ENCODE measurements at regions not wholly inside any gene's neighbourhood (a gene's known extent, or its start where the extent isn't known, plus 50 kb on each side); places are given as distances from the start of the nearest gene placed in this dataset.
"Not testable (repeated sequence)": the region's sequence is repeated elsewhere in the genome, so short reads cannot be mapped to it uniquely, and the experiment has no call there.

GRCh38 chr3:192054881-192055280, 593.9 kb downstream of the PYDC2 start:
- Histone ChIP-seq H3K27me3 (ENCODE audit: insufficient read depth, low read length) (no peaks in the 10 kb centered on the region), H3K9me3 (ENCODE audit: insufficient read depth, low read depth, low read length) (no peaks in the 10 kb centered on the region), H3K9ac (ENCODE audit: low read depth, low read length) (no peak overlapping the region), H3K27ac (ENCODE audit: low read length) (no peak overlapping the region), H3K4me1 (ENCODE audit: insufficient read depth, low read length) (no peaks in the 10 kb centered on the region), H3K4me3 (ENCODE audit: low read length) (no peak overlapping the region), H3K36me3 (ENCODE audit: insufficient read depth, low read depth, low read length) (no peaks in the 10 kb centered on the region)

- no peaks in the 10 kb centered on the region for H3K27me3 ChIP-seq (ENCODE audit: insufficient read depth, low read length)
- H3K9ac ChIP-seq (ENCODE audit: low read depth, low read length): no peak overlapping the region
- H3K4me1 ChIP-seq (ENCODE audit: insufficient read depth, low read length): no peaks in the 10 kb centered on the region
- no peak overlapping the region for H3K27ac ChIP-seq (ENCODE audit: low read length)
- no peaks in the 10 kb centered on the region for H3K9me3 ChIP-seq (ENCODE audit: insufficient read depth, low read depth, low read length)
- no peaks in the 10 kb centered on the region for H3K36me3 ChIP-seq (ENCODE audit: insufficient read depth, low read depth, low read length)
- H3K4me3 ChIP-seq (ENCODE audit: low read length): no peak overlapping the region
Observed at GRCh38 chr3:192055946-192056345, 595.0 kb downstream of the PYDC2 start.

GRCh38 chr3:192057261-192057660, 596.3 kb downstream of the PYDC2 start:
- Histone ChIP-seq H3K4me3 (ENCODE audit: low read length) (no peak overlapping the region), H3K4me1 (ENCODE audit: insufficient read depth, low read length) (no peaks in the 10 kb centered on the region), H3K27me3 (ENCODE audit: insufficient read depth, low read length) (no peaks in the 10 kb centered on the region), H3K9ac (ENCODE audit: low read depth, low read length) (no peak overlapping the region), H3K36me3 (ENCODE audit: insufficient read depth, low read depth, low read length) (no peaks in the 10 kb centered on the region), H3K27ac (ENCODE audit: low read length) (no peak overlapping the region), H3K9me3 (ENCODE audit: insufficient read depth, low read depth, low read length) (no peaks in the 10 kb centered on the region)

GRCh38 chr3:192060160-192060781, 599.3 kb downstream of the PYDC2 start:
- no peaks in the 10 kb centered on the region for H3K9me3 ChIP-seq (ENCODE audit: insufficient read depth, low read depth, low read length)
- H3K9ac ChIP-seq (ENCODE audit: low read depth, low read length): no peak overlapping the region
- H3K27ac ChIP-seq (ENCODE audit: low read length): no peak overlapping the region
- no peaks in the 10 kb centered on the region for H3K36me3 ChIP-seq (ENCODE audit: insufficient read depth, low read depth, low read length)
- no peak overlapping the region for H3K4me3 ChIP-seq (ENCODE audit: low read length)
- no peaks in the 10 kb centered on the region for H3K27me3 ChIP-seq (ENCODE audit: insufficient read depth, low read length)
- H3K4me1 ChIP-seq (ENCODE audit: insufficient read depth, low read length): peaks cover 6% of the 10 kb centered on the region; the same call in 1 of the 2 replicates

- Histone ChIP-seq H3K27me3 (ENCODE audit: insufficient read depth, low read length) (no peaks in the 10 kb centered on the region), H3K9me3 (ENCODE audit: insufficient read depth, low read depth, low read length) (no peaks in the 10 kb centered on the region)
Observed at GRCh38 chr3:192061426-192061825, 600.5 kb downstream of the PYDC2 start.

GRCh38 chr3:192062186-192062585, 601.2 kb downstream of the PYDC2 start:
- H3K27me3 ChIP-seq (ENCODE audit: insufficient read depth, low read length): no peaks in the 10 kb centered on the region
- no peaks in the 10 kb centered on the region for H3K9me3 ChIP-seq (ENCODE audit: insufficient read depth, low read depth, low read length)
- H3K27ac ChIP-seq (ENCODE audit: low read length): no peak overlapping the region
- H3K9ac ChIP-seq (ENCODE audit: low read depth, low read length): no peak overlapping the region
- H3K36me3 ChIP-seq (ENCODE audit: insufficient read depth, low read depth, low read length): no peaks in the 10 kb centered on the region
- peaks cover 6% of the 10 kb centered on the region; the same call in 1 of the 2 replicates for H3K4me1 ChIP-seq (ENCODE audit: insufficient read depth, low read length)
- H3K4me3 ChIP-seq (ENCODE audit: low read length): no peak overlapping the region

More at GRCh38 chr3:192061426-192061825, 600.5 kb downstream of the PYDC2 start:
- H3K4me1 ChIP-seq (ENCODE audit: insufficient read depth, low read length): peaks cover 6% of the 10 kb centered on the region; the same call in 1 of the 2 replicates
- no peak overlapping the region for H3K4me3 ChIP-seq (ENCODE audit: low read length)
- no peak overlapping the region for H3K27ac ChIP-seq (ENCODE audit: low read length)
- no peak overlapping the region for H3K9ac ChIP-seq (ENCODE audit: low read depth, low read length)
- H3K36me3 ChIP-seq (ENCODE audit: insufficient read depth, low read depth, low read length): no peaks in the 10 kb centered on the region

- no peaks in the 10 kb centered on the region for H3K36me3 ChIP-seq (ENCODE audit: insufficient read depth, low read depth, low read length)
- H3K27ac ChIP-seq (ENCODE audit: low read length): no peak overlapping the region
- peak overlapping the region; percentile 45; the same call in 1 of the 2 replicates for H3K4me3 ChIP-seq (ENCODE audit: low read length)
- no peaks in the 10 kb centered on the region for H3K27me3 ChIP-seq (ENCODE audit: insufficient read depth, low read length)
- peaks cover 6% of the 10 kb centered on the region; the same call in 1 of the 2 replicates for H3K4me1 ChIP-seq (ENCODE audit: insufficient read depth, low read length)
- no peaks in the 10 kb centered on the region for H3K9me3 ChIP-seq (ENCODE audit: insufficient read depth, low read depth, low read length)
- 0 out of 2 replicates have a peak overlapping the region, but pooled peaks have one; percentile 20 for H3K9ac ChIP-seq (ENCODE audit: low read depth, low read length)
Observed at GRCh38 chr3:192063570-192063969, 602.6 kb downstream of the PYDC2 start.

- H3K27ac ChIP-seq (ENCODE audit: low read length): no peak overlapping the region
- H3K9me3 ChIP-seq (ENCODE audit: insufficient read depth, low read depth, low read length): no peaks in the 10 kb centered on the region
- H3K36me3 ChIP-seq (ENCODE audit: insufficient read depth, low read depth, low read length): no peaks in the 10 kb centered on the region
- no peaks in the 10 kb centered on the region for H3K27me3 ChIP-seq (ENCODE audit: insufficient read depth, low read length)
- H3K9ac ChIP-seq (ENCODE audit: low read depth, low read length): no peak overlapping the region
- H3K4me3 ChIP-seq (ENCODE audit: low read length): no peak overlapping the region
- H3K4me1 ChIP-seq (ENCODE audit: insufficient read depth, low read length): peaks cover 6% of the 10 kb centered on the region; the same call in 1 of the 2 replicates
Observed at GRCh38 chr3:192064959-192065358, 604.0 kb downstream of the PYDC2 start.

- H3K9me3 ChIP-seq (ENCODE audit: insufficient read depth, low read depth, low read length); H3K27ac ChIP-seq (ENCODE audit: low read length); H3K27me3 ChIP-seq (ENCODE audit: insufficient read depth, low read length); H3K4me1 ChIP-seq (ENCODE audit: insufficient read depth, low read length); H3K4me3 ChIP-seq (ENCODE audit: low read length); H3K9ac ChIP-seq (ENCODE audit: low read depth, low read length); H3K36me3 ChIP-seq (ENCODE audit: insufficient read depth, low read depth, low read length): not testable (repeated sequence)
Observed at GRCh38 chr3:192066253-192066652, 605.3 kb downstream of the PYDC2 start.

GRCh38 chr3:192068464-192069254, 607.7 kb downstream of the PYDC2 start:
- no peaks in the 10 kb centered on the region for H3K36me3 ChIP-seq (ENCODE audit: insufficient read depth, low read depth, low read length)
- H3K9ac ChIP-seq (ENCODE audit: low read depth, low read length): no peak overlapping the region
- H3K27me3 ChIP-seq (ENCODE audit: insufficient read depth, low read length): no peaks in the 10 kb centered on the region
- H3K9me3 ChIP-seq (ENCODE audit: insufficient read depth, low read depth, low read length): no peaks in the 10 kb centered on the region
- H3K4me1 ChIP-seq (ENCODE audit: insufficient read depth, low read length): peaks cover 6% of the 10 kb centered on the region; the same call in 1 of the 2 replicates
- no peak overlapping the region for H3K27ac ChIP-seq (ENCODE audit: low read length)
- no peak overlapping the region for H3K4me3 ChIP-seq (ENCODE audit: low read length)

- peaks cover 18% of the 10 kb centered on the region; the same call in 1 of the 2 replicates for H3K4me1 ChIP-seq (ENCODE audit: insufficient read depth, low read length)
- H3K9me3 ChIP-seq (ENCODE audit: insufficient read depth, low read depth, low read length): no peaks in the 10 kb centered on the region
- no peak overlapping the region for H3K27ac ChIP-seq (ENCODE audit: low read length)
- no peaks in the 10 kb centered on the region for H3K27me3 ChIP-seq (ENCODE audit: insufficient read depth, low read length)
- H3K36me3 ChIP-seq (ENCODE audit: insufficient read depth, low read depth, low read length): no peaks in the 10 kb centered on the region
- no peak overlapping the region for H3K4me3 ChIP-seq (ENCODE audit: low read length)
- H3K9ac ChIP-seq (ENCODE audit: low read depth, low read length): no peak overlapping the region
Observed at GRCh38 chr3:192077795-192078497, 617.0 kb downstream of the PYDC2 start.

Data from iPS-20b (cell line).